H9 (cell line): ENCODE measurements at regions not wholly inside any gene's neighbourhood (a gene's known extent, or its start where the extent isn't known, plus 50 kb on each side); places are given as distances from the start of the nearest gene placed in this dataset.

Experiments
- DNase-seq: peaks from one replicate; pipeline ENCODE4 v3.0.0-alpha.2; 2017
- H2AFZ ChIP-seq: one replicate; pipeline ENCODE4 v1.6.1; 2013; ENCODE audit warnings: mild to moderate bottlenecking, low read length, control low read depth, moderate library complexity
- H2AK5ac ChIP-seq: 2 replicates; pipeline ENCODE4 v1.6.1; 2013; ENCODE audit warnings: low read length, control low read depth, mixed read lengths; ENCODE audit not compliant: insufficient read length
- H2BK120ac ChIP-seq: one replicate; pipeline ENCODE4 v1.6.1; 2013; ENCODE audit warnings: low read depth, mild to moderate bottlenecking, low read length, control low read depth, inconsistent platforms; ENCODE audit not compliant: poor library complexity, severe bottlenecking
- H2BK12ac ChIP-seq: 2 replicates; pipeline ENCODE4 v1.6.1; 2013; ENCODE audit warnings: low read length, control low read depth, mixed read lengths, low read depth; ENCODE audit not compliant: insufficient read length
- H2BK15ac ChIP-seq: 2 replicates; pipeline ENCODE4 v1.6.1; 2013; ENCODE audit warnings: low read depth, low read length, control low read depth
- H2BK20ac ChIP-seq: one replicate; pipeline ENCODE4 v1.6.1; 2013; ENCODE audit warnings: low read depth, mild to moderate bottlenecking, low read length, control low read depth, inconsistent platforms; ENCODE audit not compliant: poor library complexity, severe bottlenecking
- H2BK5ac ChIP-seq: 2 replicates; pipeline ENCODE4 v1.6.1; 2013; ENCODE audit warnings: low read length, control low read depth, mixed read lengths; ENCODE audit not compliant: insufficient read length
- H3K14ac ChIP-seq: 2 replicates; pipeline ENCODE4 v1.6.1; 2013; ENCODE audit warnings: low read length, control low read depth; ENCODE audit not compliant: insufficient read depth
- H3K18ac ChIP-seq: 2 replicates; pipeline ENCODE4 v1.6.1; 2013; ENCODE audit warnings: low read depth, mild to moderate bottlenecking, mixed read lengths, low read length, control low read depth; ENCODE audit not compliant: insufficient read length
- H3K23ac ChIP-seq: 2 replicates; pipeline ENCODE4 v1.6.1; 2013; ENCODE audit warnings: low read length, control low read depth, mixed read lengths, low read depth; ENCODE audit not compliant: insufficient read length
- H3K23me2 ChIP-seq: 2 replicates; pipeline ENCODE4 v1.6.1; 2013; ENCODE audit warnings: low read depth, mild to moderate bottlenecking, mixed read lengths, low read length, control low read depth; ENCODE audit not compliant: insufficient read length, poor library complexity, severe bottlenecking
- H3K27ac ChIP-seq: 2 replicates; pipeline ENCODE4 v1.5.1; 2013; ENCODE audit warnings: low read length, control low read depth, mixed read lengths, low read depth; ENCODE audit not compliant: insufficient read length
- H3K27me3 ChIP-seq: 2 replicates; pipeline ENCODE4 v1.6.1; 2013; ENCODE audit warnings: low read length, control low read depth, inconsistent platforms; ENCODE audit not compliant: insufficient read depth
- H3K4ac ChIP-seq: 2 replicates; pipeline ENCODE4 v1.6.1; 2013; ENCODE audit warnings: low read depth, mild to moderate bottlenecking, control low read depth, inconsistent platforms, low read length, moderate library complexity
- H3K4me1 ChIP-seq: 2 replicates; pipeline ENCODE4 v1.6.1; 2013; ENCODE audit warnings: low read length, control low read depth, inconsistent platforms; ENCODE audit not compliant: insufficient read depth
- H3K4me2 ChIP-seq: 2 replicates; pipeline ENCODE4 v1.6.1; 2013; ENCODE audit warnings: low read length, control low read depth, mixed read lengths; ENCODE audit not compliant: insufficient read length, insufficient read depth
- H3K56ac ChIP-seq: 2 replicates; pipeline ENCODE4 v1.6.1; 2013; ENCODE audit warnings: low read depth, mild to moderate bottlenecking, mixed read lengths, low read length, control low read depth; ENCODE audit not compliant: insufficient read length
- H3K79me1 ChIP-seq: 2 replicates; pipeline ENCODE4 v1.6.1; 2013; ENCODE audit warnings: low read depth, mild to moderate bottlenecking, moderate library complexity, low read length, control low read depth, inconsistent platforms; ENCODE audit not compliant: insufficient read depth, poor library complexity, severe bottlenecking
- H3K79me2 ChIP-seq: 2 replicates; pipeline ENCODE4 v1.6.1; 2013; ENCODE audit warnings: low read length, control low read depth, inconsistent platforms; ENCODE audit not compliant: insufficient read depth
- H3K9ac ChIP-seq: 2 replicates; pipeline ENCODE4 v1.6.1; 2013; ENCODE audit warnings: low read length, control low read depth, mixed read lengths; ENCODE audit not compliant: insufficient read length; ENCODE audit errors: extremely low read depth
- H3K9me3 ChIP-seq: one replicate; pipeline ENCODE4 v1.6.1; 2013; ENCODE audit warnings: low read depth, low read length, inconsistent platforms; ENCODE audit not compliant: control insufficient read depth
- H3T11ph ChIP-seq: one replicate; pipeline ENCODE4 v1.6.1; 2013; ENCODE audit warnings: mild to moderate bottlenecking, low read length, control low read depth, inconsistent platforms
- H4K20me1 ChIP-seq: one replicate; pipeline ENCODE4 v1.6.1; 2013; ENCODE audit not compliant: control insufficient read depth, insufficient read length, insufficient read depth
- H4K5ac ChIP-seq: 2 replicates; pipeline ENCODE4 v1.6.1; 2013; ENCODE audit warnings: low read depth, mild to moderate bottlenecking, mixed read lengths, low read length, control low read depth; ENCODE audit not compliant: insufficient read length
- H4K8ac ChIP-seq: replicated peaks from 2 replicates; pipeline ENCODE4 v1.6.1; 2013; ENCODE audit warnings: low read length, control low read depth, mixed read lengths, low read depth; ENCODE audit not compliant: insufficient read length
- H4K91ac ChIP-seq: 2 replicates; pipeline ENCODE4 v1.6.1; 2013; ENCODE audit warnings: low read depth, mild to moderate bottlenecking, moderate library complexity, mixed read lengths, low read length, control low read depth; ENCODE audit not compliant: insufficient read length
- H3K27ac Mint-ChIP-seq, 3 experiments: 2 replicates in 2 of 3; 3 replicates in 1 of 3; pipeline ENCODE4 v1.8.0; 2020 to 2021; ENCODE audit warnings: mixed read lengths in 3 of 3, mild to moderate bottlenecking in 1 of 3, moderate library complexity in 1 of 3
- H3K27me3 Mint-ChIP-seq: 2 replicates; pipeline ENCODE4 v1.8.0; 2021; ENCODE audit warnings: low read depth, mild to moderate bottlenecking, moderate library complexity, mixed read lengths
- H3K36me3 Mint-ChIP-seq, 3 experiments: 2 replicates in 2 of 3; 3 replicates in 1 of 3; pipeline ENCODE4 v1.8.0; 2020 to 2021; ENCODE audit warnings: low read depth in 3 of 3, mixed read lengths in 3 of 3; ENCODE audit not compliant: insufficient read depth in 1 of 3
- H3K4me1 Mint-ChIP-seq, 2 experiments: 2 replicates each; pipeline ENCODE4 v1.8.0; 2020; ENCODE audit warnings: mixed read lengths in 2 of 2
- H3K4me3 Mint-ChIP-seq, 2 experiments: 2 replicates in 1 of 2; 3 replicates in 1 of 2; pipeline ENCODE4 v1.8.0; 2020 to 2021; ENCODE audit warnings: mild to moderate bottlenecking in 2 of 2, mixed read lengths in 2 of 2, moderate library complexity in 1 of 2
- H3K9me3 Mint-ChIP-seq, 2 experiments: 2 replicates in 1 of 2; 3 replicates in 1 of 2; pipeline ENCODE4 v1.8.0; 2020; ENCODE audit warnings: mild to moderate bottlenecking in 2 of 2, mixed read lengths in 2 of 2, moderate library complexity in 1 of 2
- CTCF ChIP-seq: fragments of 200-600 bp; sonication (generic); conservative IDR thresholded peaks from 3 replicates; pipeline ENCODE4 v1.8.0; 2021; ENCODE audit warnings: antibody characterized with exemption, mild to moderate bottlenecking
- WGBS: extraction: QIAGEN DNeasy Blood & Tissue Kit; methylation state at CpG from one replicate; pipeline ENCODE4 v1.1.7; 2013; ENCODE audit warnings: missing lambda C conversion rate, low lambda C conversion rate, mixed read lengths; ENCODE audit not compliant: insufficient read length; ENCODE audit errors: extremely low coverage; 5-methylcytosine and 5-hydroxymethylcytosine counted together

- Histone ChIP-seq H4K20me1 (no peaks in the 10 kb centered on the region), H2BK15ac (no peak overlapping the region), H3K79me2 (no peaks in the 10 kb centered on the region), H3K56ac (no peak overlapping the region), H4K5ac (no peak overlapping the region), H3T11ph (no peak overlapping the region), H3K4me1 (no peaks in the 10 kb centered on the region), H3K27ac (no peak overlapping the region), H3K4me2 (no peak overlapping the region), H2AFZ (no peak overlapping the region), H4K91ac (no peak overlapping the region), H3K4ac (no peak overlapping the region), H3K23me2 (no peaks in the 10 kb centered on the region), H2AK5ac (no peak overlapping the region), H3K18ac (no peak overlapping the region), H3K9ac (no peak overlapping the region), H3K9me3 (no peaks in the 10 kb centered on the region), H3K27me3 (no peaks in the 10 kb centered on the region), H3K23ac (no peak overlapping the region), H2BK120ac (no peak overlapping the region), H4K8ac (no peak overlapping the region), H2BK12ac (no peak overlapping the region), H2BK5ac (no peak overlapping the region), H2BK20ac (no peak overlapping the region), H3K14ac (no peak overlapping the region), H3K79me1 (no peaks in the 10 kb centered on the region)
- no CpG with 5 or more reads among the region's 3 CpGs for whole genome bisulfite sequencing
- H3K9me3 Mint-ChIP-seq, result no peaks in the 10 kb centered on the region; a peak in 1 of 5 replicates
- H3K36me3 Mint-ChIP-seq, result no peaks in the 10 kb centered on the region
- H3K27me3 Mint-ChIP-seq, result no peaks in the 10 kb centered on the region
- peaks cover 6 to 7% of the 10 kb centered on the region in 2 experiments; a peak in 3 of 4 replicates for H3K4me1 Mint-ChIP-seq
- TF ChIP-seq CTCF, result no peak
- H3K27ac Mint-ChIP-seq, result no peak overlapping the region
- H3K4me3 Mint-ChIP-seq, result no peak overlapping the region
- no peak for DNase-seq
These were observed 847.1 kb downstream of the REEP3 start for GRCh38 chr10:64368298-64368697.
